22Rv1 (cell line): ENCODE measurements at regions not wholly inside any gene's neighbourhood (a gene's known extent, or its start where the extent isn't known, plus 50 kb on each side); places are given as distances from the start of the nearest gene placed in this dataset.
A peak's percentile ranks its signal among the peaks of the same experiment; 100 is the strongest.

Source experiments
- H3K27ac ChIP-seq: fragments of 450-650 bp; 2 replicates; pipeline ENCODE4 v1.5.1; 2017
- CTCF ChIP-seq: fragments of 450-650 bp; IDR thresholded peaks from 2 replicates; pipeline ENCODE4 v1.5.1; 2017; ENCODE audit warnings: mild to moderate bottlenecking
- ZFX ChIP-seq: fragments of 450-650 bp; IDR thresholded peaks from 2 replicates; pipeline ENCODE4 v1.6.1; 2017; ENCODE audit warnings: antibody characterized with exemption, borderline replicate concordance

DNA sequence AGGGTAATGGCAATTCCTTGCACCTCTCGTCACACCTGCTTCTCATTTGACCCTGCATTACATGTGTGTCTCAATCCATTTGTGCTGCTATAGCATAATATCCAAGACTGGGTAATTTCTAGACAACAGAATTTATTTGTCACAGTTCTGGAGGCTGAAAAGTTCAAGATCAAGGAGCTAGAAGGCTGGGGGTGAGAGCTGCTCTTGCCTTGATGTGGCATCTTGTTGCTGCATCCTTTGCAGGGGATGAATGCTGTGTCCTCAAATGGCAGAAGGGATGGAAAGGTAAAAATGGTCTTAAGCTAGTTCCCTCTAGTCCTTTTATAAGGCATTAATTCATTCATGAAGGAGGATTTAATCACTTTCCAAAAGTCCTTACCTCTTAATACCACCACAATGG lies 323.7 kb upstream of the RPS23 start:
- H3K27ac ChIP-seq: no peak overlapping the region
- TF ChIP-seq ZFX (no peak), CTCF (no peak)

GRCh38 chr5:82601077-82601476 lies 322.9 kb upstream of the RPS23 start:
- H3K27ac ChIP-seq: no peak overlapping the region
- TF ChIP-seq ZFX (no peak), CTCF (no peak)

DNA sequence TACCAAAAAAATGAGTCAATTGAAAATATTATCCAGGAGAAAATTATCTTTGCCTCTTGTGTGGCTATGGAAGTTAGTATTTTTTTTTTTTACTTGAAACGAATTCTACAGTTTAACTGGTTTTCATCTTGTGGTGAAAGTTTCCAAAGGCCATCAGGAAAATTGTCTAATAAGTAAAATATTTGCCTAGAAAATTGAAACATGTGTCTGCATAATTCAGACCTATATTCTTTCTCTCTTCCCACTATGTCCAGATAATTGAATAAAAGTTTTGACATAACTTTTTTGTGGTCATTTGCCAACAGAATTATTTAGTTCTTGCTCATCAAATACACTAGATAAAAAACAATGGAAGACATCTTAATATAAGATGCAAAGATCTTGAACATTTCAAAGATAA lies 321.5 kb upstream of the RPS23 start:
- TF ChIP-seq ZFX (no peak), CTCF (no peak)
- H3K27ac ChIP-seq: no peak overlapping the region

GRCh38 chr5:82599030-82599429 lies 320.9 kb upstream of the RPS23 start:
- TF ChIP-seq ZFX (no peak), CTCF (no peak)
- no peak overlapping the region for H3K27ac ChIP-seq

DNA sequence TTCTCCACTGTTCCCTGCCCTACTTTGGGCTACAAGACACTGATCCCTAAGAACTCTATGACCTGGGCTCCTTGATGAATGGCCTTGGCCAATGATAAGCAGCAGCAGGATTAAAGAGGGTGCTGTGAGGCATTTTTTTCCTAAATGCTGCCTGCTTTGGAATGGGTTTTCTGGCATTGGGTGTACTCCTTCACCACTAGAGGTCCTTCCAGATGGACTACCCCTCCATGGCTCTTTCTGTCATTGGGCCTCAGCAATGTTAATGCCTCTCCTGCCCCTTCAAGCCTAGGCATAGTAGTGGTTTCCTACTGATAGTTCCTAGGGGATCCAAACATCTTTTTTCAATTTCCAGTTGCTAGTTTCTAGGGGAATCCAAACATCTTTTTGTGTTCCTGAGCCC lies 319.3 kb upstream of the RPS23 start:
- TF ChIP-seq ZFX (no peak), CTCF (peak; percentile 48)
- H3K27ac ChIP-seq: no peak overlapping the region

DNA sequence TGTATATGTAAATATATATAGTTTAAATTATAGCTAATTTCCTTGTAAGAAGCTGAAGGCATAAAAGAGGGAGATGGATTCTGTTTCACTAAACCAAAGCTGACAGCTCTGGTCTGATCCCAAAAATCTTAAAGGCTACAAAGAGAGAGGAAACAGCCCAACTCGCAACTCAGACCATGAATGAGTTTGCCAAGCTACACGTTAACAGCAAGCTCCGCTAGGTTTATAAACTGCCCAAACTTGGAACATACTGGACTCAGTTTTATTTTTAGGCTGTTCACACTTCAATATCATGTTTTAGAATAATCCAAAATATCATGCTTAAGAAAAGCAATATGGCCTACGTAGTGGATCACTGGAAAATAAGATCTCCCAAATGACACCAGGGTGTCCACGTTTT lies 318.3 kb upstream of the RPS23 start:
- H3K27ac ChIP-seq: no peak overlapping the region
- TF ChIP-seq ZFX: no peak
- no peak for TF ChIP-seq CTCF

DNA sequence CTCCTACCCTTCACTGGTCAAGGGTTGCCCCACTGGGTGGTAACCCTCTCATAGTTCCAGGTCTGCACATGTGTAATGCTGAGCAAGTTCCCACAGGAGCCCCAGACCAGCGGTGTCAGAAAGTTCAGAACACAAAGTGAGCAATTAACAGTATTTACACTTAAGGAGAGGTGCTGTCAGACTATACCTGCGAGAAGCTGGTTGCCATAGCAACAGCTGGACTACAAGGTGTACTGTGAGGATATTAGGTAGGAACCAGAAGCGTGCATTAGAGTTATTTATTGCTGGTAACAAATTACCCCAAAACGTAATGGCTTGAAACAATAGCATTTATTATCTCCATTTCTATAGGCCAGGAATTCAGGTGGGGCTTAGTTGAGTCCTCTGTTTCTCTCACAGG lies 317.0 kb upstream of the RPS23 start:
- no peak for TF ChIP-seq CTCF
- no peak for TF ChIP-seq ZFX

More for the DNA sequence above, 317.0 kb upstream of the RPS23 start:
- H3K27ac ChIP-seq: no peak overlapping the region
